GM23338 (cell line): ENCODE measurements at regions not wholly inside any gene's neighbourhood (a gene's known extent, or its start where the extent isn't known, plus 50 kb on each side); places are given as distances from the start of the nearest gene placed in this dataset.

ENCODE experiments used
- ATAC-seq: fragments of 200-7000 bp; cut with Tn5 transposase; 3 replicates; pipeline ENCODE4 v1.9.1; 2020
- DNase-seq: peaks from one replicate; pipeline ENCODE4 v3.0.0-alpha.2; 2015; ENCODE audit warnings: low spot score
- H2AFZ ChIP-seq: fragments of 200-600 bp; sonication (generic); 2 replicates; pipeline ENCODE4 v1.8.0; 2016; ENCODE audit warnings: antibody characterized with exemption, mild to moderate bottlenecking, moderate library complexity
- H3F3A ChIP-seq: fragments of 200-600 bp; sonication (generic); replicated peaks from 2 replicates; pipeline ENCODE4 v1.8.0; 2017; ENCODE audit warnings: antibody characterized with exemption, mixed run types, low read depth
- H3K27ac ChIP-seq: fragments of 200-600 bp; sonication (generic); 2 replicates; pipeline ENCODE4 v1.6.1; 2016; ENCODE audit warnings: low read depth
- H3K27me3 ChIP-seq: fragments of 200-600 bp; sonication (generic); 2 replicates; pipeline ENCODE4 v1.8.0; 2016; ENCODE audit warnings: mild to moderate bottlenecking, mixed run types, moderate library complexity; ENCODE audit not compliant: insufficient read depth
- H3K36me3 ChIP-seq: fragments of 200-600 bp; sonication (generic); 2 replicates; pipeline ENCODE4 v1.8.0; 2016; ENCODE audit warnings: mild to moderate bottlenecking; ENCODE audit not compliant: insufficient read depth
- H3K4me1 ChIP-seq: fragments of 200-600 bp; sonication (generic); 2 replicates; pipeline ENCODE4 v1.8.0; 2016; ENCODE audit warnings: mild to moderate bottlenecking, moderate library complexity; ENCODE audit not compliant: insufficient read depth
- H3K4me2 ChIP-seq: fragments of 200-600 bp; sonication (generic); 2 replicates; pipeline ENCODE4 v1.7.1; 2017; ENCODE audit warnings: mixed run types
- H3K4me3 ChIP-seq: fragments of 200-600 bp; sonication (generic); 2 replicates; pipeline ENCODE4 v1.6.1; 2016; ENCODE audit warnings: mixed run types
- H3K79me2 ChIP-seq: fragments of 200-600 bp; sonication (generic); replicated peaks from 2 replicates; pipeline ENCODE4 v1.8.0; 2017; ENCODE audit warnings: mild to moderate bottlenecking; ENCODE audit not compliant: insufficient read depth
- H3K9me2 ChIP-seq: fragments of 200-600 bp; sonication (generic); 2 replicates; pipeline ENCODE4 v1.8.0; 2017; ENCODE audit not compliant: insufficient read depth
- H4K20me1 ChIP-seq: fragments of 200-600 bp; sonication (generic); replicated peaks from 2 replicates; pipeline ENCODE4 v1.8.0; 2017; ENCODE audit warnings: mild to moderate bottlenecking; ENCODE audit not compliant: insufficient read depth
- H3K27ac Mint-ChIP-seq: 2 replicates; pipeline ENCODE4 v1.8.0; 2020; ENCODE audit warnings: inconsistent platforms, mild to moderate bottlenecking, moderate library complexity, mixed read lengths
- H3K27me3 Mint-ChIP-seq: 3 replicates; pipeline ENCODE4 v1.8.0; 2022; ENCODE audit warnings: low read depth, mild to moderate bottlenecking, moderate library complexity, mixed read lengths, inconsistent platforms; ENCODE audit not compliant: insufficient read depth, poor library complexity
- H3K36me3 Mint-ChIP-seq: 3 replicates; pipeline ENCODE4 v1.8.0; 2021; ENCODE audit warnings: low read depth, mild to moderate bottlenecking, inconsistent platforms, moderate library complexity, mixed read lengths
- H3K4me1 Mint-ChIP-seq: 3 replicates; pipeline ENCODE4 v1.8.0; 2020; ENCODE audit warnings: mild to moderate bottlenecking, inconsistent platforms, mixed read lengths
- H3K4me3 Mint-ChIP-seq: 3 replicates; pipeline ENCODE4 v1.8.0; 2021; ENCODE audit warnings: moderate library complexity, mild to moderate bottlenecking, inconsistent platforms, mixed read lengths
- H3K9me3 Mint-ChIP-seq: 3 replicates; pipeline ENCODE4 v1.8.0; 2020; ENCODE audit warnings: moderate library complexity, mild to moderate bottlenecking, inconsistent platforms, mixed read lengths
- CREB1 ChIP-seq: fragments of 250-450 bp; sonication (Bioruptor Pico); IDR thresholded peaks from 2 replicates; pipeline ENCODE4 v1.5.0; 2020; ENCODE audit warnings: low read depth, mild to moderate bottlenecking, moderate library complexity
- EZH2 ChIP-seq: fragments of 200-600 bp; sonication (generic); IDR thresholded peaks from one replicate; pipeline ENCODE4 v1.8.0; 2017; ENCODE audit warnings: antibody characterized with exemption, mild to moderate bottlenecking, low read depth; ENCODE audit not compliant: unreplicated experiment
- JUNB ChIP-seq: IDR thresholded peaks from one replicate; pipeline ENCODE4 v1.6.1; 2016; ENCODE audit warnings: antibody characterized with exemption; ENCODE audit not compliant: unreplicated experiment
- NANOG ChIP-seq: IDR thresholded peaks from 2 replicates; pipeline ENCODE4 v1.6.1; 2016; ENCODE audit warnings: antibody characterized with exemption, borderline replicate concordance
- POLR2AphosphoS5 ChIP-seq: IDR thresholded peaks from 2 replicates; pipeline ENCODE4 v1.6.1; 2016; ENCODE audit warnings: antibody characterized with exemption, low read depth
- STAT1 ChIP-seq: IDR thresholded peaks from one replicate; pipeline ENCODE4 v1.6.1; 2016; ENCODE audit warnings: antibody characterized with exemption; ENCODE audit not compliant: unreplicated experiment
- ZNF114 ChIP-seq: fragments of 250-450 bp; sonication (Bioruptor Pico); IDR thresholded peaks from 2 replicates; pipeline ENCODE4 v1.5.0; 2020; ENCODE audit warnings: mild to moderate bottlenecking, moderate library complexity
- ZNF331 ChIP-seq: fragments of 250-450 bp; sonication (Bioruptor Pico); IDR thresholded peaks from 2 replicates; pipeline ENCODE4 v1.5.0; 2020; ENCODE audit warnings: low read depth, mild to moderate bottlenecking, moderate library complexity
- TF ChIP-seq, protein P1 (sequence below), 2 experiments: fragments of 200-600 bp in 1 of 2; sonication (generic) in 1 of 2; conservative IDR thresholded peaks; 2 replicates each; pipeline versions ENCODE4 v1.5.1 to v1.6.1; 2016 to 2017; ENCODE audit warnings: antibody characterized with exemption in 2 of 2, low read depth in 2 of 2, mild to moderate bottlenecking in 2 of 2, moderate library complexity in 1 of 2
- TF ChIP-seq, protein P2 (sequence below): fragments of 250-450 bp; sonication (Bioruptor Pico); IDR thresholded peaks from 2 replicates; pipeline ENCODE4 v1.5.0; 2020; ENCODE audit warnings: mild to moderate bottlenecking, moderate library complexity
- TF ChIP-seq, protein P3 (sequence below): IDR thresholded peaks from one replicate; pipeline ENCODE4 v1.6.1; 2018; ENCODE audit warnings: antibody characterized with exemption; ENCODE audit not compliant: unreplicated experiment

DNA sequence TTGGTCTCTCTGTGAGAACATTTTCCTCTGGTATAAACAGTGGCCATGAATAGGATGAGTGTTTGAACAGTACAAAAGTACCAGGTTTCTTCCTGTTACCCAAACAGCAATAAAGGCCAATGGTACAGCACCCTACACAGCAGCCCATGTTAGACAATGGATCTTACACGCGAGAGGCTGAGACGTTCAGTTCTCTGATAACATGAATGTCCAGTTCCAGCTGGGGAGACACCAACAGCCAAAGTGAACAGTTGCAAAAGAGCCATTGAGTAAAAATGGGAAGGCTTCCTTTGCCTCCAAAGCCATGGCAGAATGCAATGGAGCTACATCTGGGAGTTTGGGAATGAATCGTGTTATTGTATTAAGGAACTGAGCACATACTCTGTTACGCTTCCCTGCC lies 246.8 kb upstream of the SGK1 start:
- H3K4me3 ChIP-seq: no peak overlapping the region
- no peaks in the 10 kb centered on the region for H3K9me3 Mint-ChIP-seq
- no peak overlapping the region for H3K4me2 ChIP-seq
- H3K4me1 ChIP-seq: no peaks in the 10 kb centered on the region
- H3K27me3 ChIP-seq: no peaks in the 10 kb centered on the region
- peaks cover 4% of the 10 kb centered on the region for H3K27me3 Mint-ChIP-seq
- no peak overlapping the region for H3K27ac ChIP-seq
- no peaks in the 10 kb centered on the region for H3K79me2 ChIP-seq
- no peak for TF ChIP-seq NANOG
- no peak for TF ChIP-seq STAT1
- no peak for TF ChIP-seq CREB1
- TF ChIP-seq ZNF114: no peak
- TF ChIP-seq ZNF331 (CRISPR knock-in tag): no peak
- ATAC-seq: no peak
- no peaks in the 10 kb centered on the region for H4K20me1 ChIP-seq
- H2AFZ ChIP-seq: no peak overlapping the region
- H3K27ac Mint-ChIP-seq: no peak overlapping the region
- H3K4me1 Mint-ChIP-seq: no peaks in the 10 kb centered on the region
- no peaks in the 10 kb centered on the region for H3F3A ChIP-seq
- H3K36me3 ChIP-seq: no peaks in the 10 kb centered on the region
- no peaks in the 10 kb centered on the region for H3K36me3 Mint-ChIP-seq
- no peak overlapping the region for H3K4me3 Mint-ChIP-seq
- H3K9me2 ChIP-seq: 0 out of 2 replicates have a peak, but pooled peaks cover 3% of the 10 kb centered on the region
- no peak for DNase-seq

DNA sequence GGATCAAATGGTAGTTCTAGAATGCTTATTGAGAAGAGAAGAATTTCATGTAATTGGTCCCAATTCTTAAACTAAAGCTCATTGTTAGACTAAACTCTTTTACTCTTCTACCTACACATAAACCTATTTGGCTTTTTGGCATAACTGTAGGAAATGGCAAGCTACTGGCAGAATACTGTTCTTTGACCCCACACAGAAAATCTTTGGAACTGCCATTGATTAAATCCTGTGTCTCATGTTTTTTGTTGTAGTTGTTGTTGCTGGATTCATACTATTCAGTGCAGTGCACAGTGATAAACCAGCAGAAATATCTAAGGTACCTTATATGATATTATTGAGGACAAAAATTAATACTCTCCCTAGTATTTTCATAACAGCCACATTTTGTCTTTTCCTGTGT lies 242.1 kb upstream of the SGK1 start:
- H3K4me1 Mint-ChIP-seq: no peaks in the 10 kb centered on the region
- no peaks in the 10 kb centered on the region for H3K9me3 Mint-ChIP-seq
- H2AFZ ChIP-seq: no peak overlapping the region
- no peaks in the 10 kb centered on the region for H3K36me3 Mint-ChIP-seq
- H3K27me3 Mint-ChIP-seq: peaks cover 2% of the 10 kb centered on the region
- H3K27ac Mint-ChIP-seq: no peak overlapping the region
- H3K27ac ChIP-seq: no peak overlapping the region
- no peaks in the 10 kb centered on the region for H3K36me3 ChIP-seq
- ATAC-seq (no peak), DNase-seq (no peak)
- no peaks in the 10 kb centered on the region for H3K9me2 ChIP-seq
- H3K4me2 ChIP-seq: no peak overlapping the region
- H3K4me1 ChIP-seq: no peaks in the 10 kb centered on the region
- no peaks in the 10 kb centered on the region for H4K20me1 ChIP-seq
- H3K4me3 Mint-ChIP-seq: no peak overlapping the region
- no peaks in the 10 kb centered on the region for H3K79me2 ChIP-seq
- H3K27me3 ChIP-seq: no peaks in the 10 kb centered on the region
- H3K4me3 ChIP-seq: no peak overlapping the region
- no peaks in the 10 kb centered on the region for H3F3A ChIP-seq
- TF ChIP-seq ZNF114 (no peak), STAT1 (no peak), EZH2 (no peak), ZNF331 (CRISPR knock-in tag) (no peak), POLR2AphosphoS5 (no peak), JUNB (no peak)
- TF ChIP-seq, protein P1, sequence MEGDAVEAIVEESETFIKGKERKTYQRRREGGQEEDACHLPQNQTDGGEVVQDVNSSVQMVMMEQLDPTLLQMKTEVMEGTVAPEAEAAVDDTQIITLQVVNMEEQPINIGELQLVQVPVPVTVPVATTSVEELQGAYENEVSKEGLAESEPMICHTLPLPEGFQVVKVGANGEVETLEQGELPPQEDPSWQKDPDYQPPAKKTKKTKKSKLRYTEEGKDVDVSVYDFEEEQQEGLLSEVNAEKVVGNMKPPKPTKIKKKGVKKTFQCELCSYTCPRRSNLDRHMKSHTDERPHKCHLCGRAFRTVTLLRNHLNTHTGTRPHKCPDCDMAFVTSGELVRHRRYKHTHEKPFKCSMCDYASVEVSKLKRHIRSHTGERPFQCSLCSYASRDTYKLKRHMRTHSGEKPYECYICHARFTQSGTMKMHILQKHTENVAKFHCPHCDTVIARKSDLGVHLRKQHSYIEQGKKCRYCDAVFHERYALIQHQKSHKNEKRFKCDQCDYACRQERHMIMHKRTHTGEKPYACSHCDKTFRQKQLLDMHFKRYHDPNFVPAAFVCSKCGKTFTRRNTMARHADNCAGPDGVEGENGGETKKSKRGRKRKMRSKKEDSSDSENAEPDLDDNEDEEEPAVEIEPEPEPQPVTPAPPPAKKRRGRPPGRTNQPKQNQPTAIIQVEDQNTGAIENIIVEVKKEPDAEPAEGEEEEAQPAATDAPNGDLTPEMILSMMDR (conservative IDR thresholded peaks at IDR 0.05; ENCODE audit: low read depth in 2 of 2): no peak
- TF ChIP-seq, protein P2, sequence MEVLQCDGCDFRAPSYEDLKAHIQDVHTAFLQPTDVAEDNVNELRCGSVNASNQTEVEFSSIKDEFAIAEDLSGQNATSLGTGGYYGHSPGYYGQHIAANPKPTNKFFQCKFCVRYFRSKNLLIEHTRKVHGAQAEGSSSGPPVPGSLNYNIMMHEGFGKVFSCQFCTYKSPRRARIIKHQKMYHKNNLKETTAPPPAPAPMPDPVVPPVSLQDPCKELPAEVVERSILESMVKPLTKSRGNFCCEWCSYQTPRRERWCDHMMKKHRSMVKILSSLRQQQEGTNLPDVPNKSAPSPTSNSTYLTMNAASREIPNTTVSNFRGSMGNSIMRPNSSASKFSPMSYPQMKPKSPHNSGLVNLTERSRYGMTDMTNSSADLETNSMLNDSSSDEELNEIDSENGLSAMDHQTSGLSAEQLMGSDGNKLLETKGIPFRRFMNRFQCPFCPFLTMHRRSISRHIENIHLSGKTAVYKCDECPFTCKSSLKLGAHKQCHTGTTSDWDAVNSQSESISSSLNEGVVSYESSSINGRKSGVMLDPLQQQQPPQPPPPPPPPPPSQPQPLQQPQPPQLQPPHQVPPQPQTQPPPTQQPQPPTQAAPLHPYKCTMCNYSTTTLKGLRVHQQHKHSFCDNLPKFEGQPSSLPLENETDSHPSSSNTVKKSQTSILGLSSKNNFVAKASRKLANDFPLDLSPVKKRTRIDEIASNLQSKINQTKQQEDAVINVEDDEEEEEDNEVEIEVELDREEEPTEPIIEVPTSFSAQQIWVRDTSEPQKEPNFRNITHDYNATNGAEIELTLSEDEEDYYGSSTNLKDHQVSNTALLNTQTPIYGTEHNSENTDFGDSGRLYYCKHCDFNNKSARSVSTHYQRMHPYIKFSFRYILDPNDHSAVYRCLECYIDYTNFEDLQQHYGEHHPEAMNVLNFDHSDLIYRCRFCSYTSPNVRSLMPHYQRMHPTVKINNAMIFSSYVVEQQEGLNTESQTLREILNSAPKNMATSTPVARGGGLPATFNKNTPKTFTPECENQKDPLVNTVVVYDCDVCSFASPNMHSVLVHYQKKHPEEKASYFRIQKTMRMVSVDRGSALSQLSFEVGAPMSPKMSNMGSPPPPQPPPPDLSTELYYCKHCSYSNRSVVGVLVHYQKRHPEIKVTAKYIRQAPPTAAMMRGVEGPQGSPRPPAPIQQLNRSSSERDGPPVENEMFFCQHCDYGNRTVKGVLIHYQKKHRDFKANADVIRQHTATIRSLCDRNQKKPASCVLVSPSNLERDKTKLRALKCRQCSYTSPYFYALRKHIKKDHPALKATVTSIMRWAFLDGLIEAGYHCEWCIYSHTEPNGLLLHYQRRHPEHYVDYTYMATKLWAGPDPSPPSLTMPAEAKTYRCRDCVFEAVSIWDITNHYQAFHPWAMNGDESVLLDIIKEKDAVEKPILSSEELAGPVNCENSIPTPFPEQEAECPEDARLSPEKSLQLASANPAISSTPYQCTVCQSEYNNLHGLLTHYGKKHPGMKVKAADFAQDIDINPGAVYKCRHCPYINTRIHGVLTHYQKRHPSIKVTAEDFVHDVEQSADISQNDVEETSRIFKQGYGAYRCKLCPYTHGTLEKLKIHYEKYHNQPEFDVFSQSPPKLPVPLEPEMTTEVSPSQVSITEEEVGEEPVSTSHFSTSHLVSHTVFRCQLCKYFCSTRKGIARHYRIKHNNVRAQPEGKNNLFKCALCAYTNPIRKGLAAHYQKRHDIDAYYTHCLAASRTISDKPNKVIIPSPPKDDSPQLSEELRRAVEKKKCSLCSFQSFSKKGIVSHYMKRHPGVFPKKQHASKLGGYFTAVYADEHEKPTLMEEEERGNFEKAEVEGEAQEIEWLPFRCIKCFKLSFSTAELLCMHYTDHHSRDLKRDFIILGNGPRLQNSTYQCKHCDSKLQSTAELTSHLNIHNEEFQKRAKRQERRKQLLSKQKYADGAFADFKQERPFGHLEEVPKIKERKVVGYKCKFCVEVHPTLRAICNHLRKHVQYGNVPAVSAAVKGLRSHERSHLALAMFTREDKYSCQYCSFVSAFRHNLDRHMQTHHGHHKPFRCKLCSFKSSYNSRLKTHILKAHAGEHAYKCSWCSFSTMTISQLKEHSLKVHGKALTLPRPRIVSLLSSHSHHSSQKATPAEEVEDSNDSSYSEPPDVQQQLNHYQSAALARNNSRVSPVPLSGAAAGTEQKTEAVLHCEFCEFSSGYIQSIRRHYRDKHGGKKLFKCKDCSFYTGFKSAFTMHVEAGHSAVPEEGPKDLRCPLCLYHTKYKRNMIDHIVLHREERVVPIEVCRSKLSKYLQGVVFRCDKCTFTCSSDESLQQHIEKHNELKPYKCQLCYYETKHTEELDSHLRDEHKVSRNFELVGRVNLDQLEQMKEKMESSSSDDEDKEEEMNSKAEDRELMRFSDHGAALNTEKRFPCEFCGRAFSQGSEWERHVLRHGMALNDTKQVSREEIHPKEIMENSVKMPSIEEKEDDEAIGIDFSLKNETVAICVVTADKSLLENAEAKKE (CRISPR knock-in tag): no peak
- TF ChIP-seq, protein P3, sequence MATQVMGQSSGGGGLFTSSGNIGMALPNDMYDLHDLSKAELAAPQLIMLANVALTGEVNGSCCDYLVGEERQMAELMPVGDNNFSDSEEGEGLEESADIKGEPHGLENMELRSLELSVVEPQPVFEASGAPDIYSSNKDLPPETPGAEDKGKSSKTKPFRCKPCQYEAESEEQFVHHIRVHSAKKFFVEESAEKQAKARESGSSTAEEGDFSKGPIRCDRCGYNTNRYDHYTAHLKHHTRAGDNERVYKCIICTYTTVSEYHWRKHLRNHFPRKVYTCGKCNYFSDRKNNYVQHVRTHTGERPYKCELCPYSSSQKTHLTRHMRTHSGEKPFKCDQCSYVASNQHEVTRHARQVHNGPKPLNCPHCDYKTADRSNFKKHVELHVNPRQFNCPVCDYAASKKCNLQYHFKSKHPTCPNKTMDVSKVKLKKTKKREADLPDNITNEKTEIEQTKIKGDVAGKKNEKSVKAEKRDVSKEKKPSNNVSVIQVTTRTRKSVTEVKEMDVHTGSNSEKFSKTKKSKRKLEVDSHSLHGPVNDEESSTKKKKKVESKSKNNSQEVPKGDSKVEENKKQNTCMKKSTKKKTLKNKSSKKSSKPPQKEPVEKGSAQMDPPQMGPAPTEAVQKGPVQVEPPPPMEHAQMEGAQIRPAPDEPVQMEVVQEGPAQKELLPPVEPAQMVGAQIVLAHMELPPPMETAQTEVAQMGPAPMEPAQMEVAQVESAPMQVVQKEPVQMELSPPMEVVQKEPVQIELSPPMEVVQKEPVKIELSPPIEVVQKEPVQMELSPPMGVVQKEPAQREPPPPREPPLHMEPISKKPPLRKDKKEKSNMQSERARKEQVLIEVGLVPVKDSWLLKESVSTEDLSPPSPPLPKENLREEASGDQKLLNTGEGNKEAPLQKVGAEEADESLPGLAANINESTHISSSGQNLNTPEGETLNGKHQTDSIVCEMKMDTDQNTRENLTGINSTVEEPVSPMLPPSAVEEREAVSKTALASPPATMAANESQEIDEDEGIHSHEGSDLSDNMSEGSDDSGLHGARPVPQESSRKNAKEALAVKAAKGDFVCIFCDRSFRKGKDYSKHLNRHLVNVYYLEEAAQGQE: no peak
